H1 (cell line): ENCODE measurements at regions not wholly inside any gene's neighbourhood (a gene's known extent, or its start where the extent isn't known, plus 50 kb on each side); places are given as distances from the start of the nearest gene placed in this dataset.
A peak's percentile ranks its signal among the peaks of the same experiment; 100 is the strongest.

Source experiments
- CTCF ChIA-PET: fragments of 300-600 bp; sonication (Branson Sonifier 250); formaldehyde crosslinking; loops from one replicate; lab custom pipeline; 2021; ENCODE audit not compliant: partially characterized antibody; lab: Charles Lee
- POLR2A ChIA-PET: fragments of 300-600 bp; sonication (Branson Sonifier 250); formaldehyde crosslinking; loops from one replicate; lab custom pipeline; 2021; ENCODE audit warnings: inconsistent platforms; ENCODE audit not compliant: partially characterized antibody; lab: Charles Lee
- DNase-seq, 2 experiments: peaks; one replicate each; pipeline versions ENCODE4 v3.0.0 to v3.0.0-alpha.2; 2010 to 2022; ENCODE audit warnings: low spot score in 2 of 2, low read depth in 1 of 2, mixed read lengths in 1 of 2
- FAIRE-seq: peaks from 2 replicates; lab custom pipeline; 2011; peaks lifted over from hg19 to GRCh38; lab: Jason Lieb, UNC
- H2AFZ ChIP-seq: 2 replicates; pipeline ENCODE4 v1.8.1; 2012; ENCODE audit warnings: low read length, inconsistent platforms
- H2AK5ac ChIP-seq: 2 replicates; pipeline ENCODE4 v1.6.1; 2013; ENCODE audit warnings: low read depth, low read length
- H2BK120ac ChIP-seq: replicated peaks from 2 replicates; pipeline ENCODE3; 2013; ENCODE audit warnings: low read depth, low read length, inconsistent platforms
- H2BK12ac ChIP-seq: 2 replicates; pipeline ENCODE4 v1.6.1; 2013; ENCODE audit warnings: low read depth, low read length
- H2BK15ac ChIP-seq: 2 replicates; pipeline ENCODE4 v1.6.1; 2013; ENCODE audit warnings: low read length
- H2BK20ac ChIP-seq: 2 replicates; pipeline ENCODE4 v1.6.1; 2013; ENCODE audit warnings: low read length
- H2BK5ac ChIP-seq: 2 replicates; pipeline ENCODE4 v1.6.1; 2013; ENCODE audit warnings: low read depth, low read length
- H3K14ac ChIP-seq: 2 replicates; pipeline ENCODE4 v1.6.1; 2013; ENCODE audit warnings: inconsistent platforms; ENCODE audit not compliant: insufficient read length
- H3K18ac ChIP-seq: 2 replicates; pipeline ENCODE4 v1.6.1; 2013; ENCODE audit warnings: low read length; ENCODE audit errors: extremely low read depth
- H3K23ac ChIP-seq: 2 replicates; pipeline ENCODE4 v1.6.1; 2013; ENCODE audit warnings: inconsistent platforms; ENCODE audit not compliant: insufficient read length
- H3K23me2 ChIP-seq: 2 replicates; pipeline ENCODE4 v1.6.1; 2013; ENCODE audit warnings: low read depth, low read length
- H3K27ac ChIP-seq: 2 replicates; pipeline ENCODE4 v1.6.1; 2011; ENCODE audit warnings: low read depth, low read length, inconsistent platforms
- H3K27me3 ChIP-seq, 4 experiments: replicated peaks in 1 of 4; 1 replicate in 1 of 4; 2 replicates in 3 of 4; pipeline versions ENCODE4 v1.6.1 to v1.8.1; 2011 to 2013; ENCODE audit warnings: low read length in 3 of 4, mild to moderate bottlenecking in 3 of 4, inconsistent platforms in 2 of 4, mixed read lengths in 2 of 4, moderate library complexity in 1 of 4; ENCODE audit not compliant: control insufficient read depth in 3 of 4, insufficient read depth in 3 of 4; ENCODE audit errors: extremely low read depth in 1 of 4
- H3K36me3 ChIP-seq, 4 experiments: 2 replicates each; pipeline versions ENCODE4 v1.6.1 to v1.8.1; 2011 to 2013; ENCODE audit warnings: mild to moderate bottlenecking in 4 of 4, low read length in 3 of 4, moderate library complexity in 2 of 4, control low read depth in 1 of 4, inconsistent platforms in 1 of 4; ENCODE audit not compliant: insufficient read depth in 4 of 4, control insufficient read depth in 2 of 4
- H3K4ac ChIP-seq: replicated peaks from 2 replicates; pipeline ENCODE3; 2013; ENCODE audit warnings: low read length, low read depth, mixed read lengths, inconsistent platforms; ENCODE audit not compliant: insufficient read length
- H3K4me1 ChIP-seq, 4 experiments: replicated peaks in 1 of 4; 1 replicate in 1 of 4; 2 replicates in 3 of 4; pipeline versions ENCODE4 v1.6.1 to v1.8.1; 2011 to 2013; ENCODE audit warnings: low read length in 3 of 4, inconsistent platforms in 2 of 4, mixed read lengths in 1 of 4; ENCODE audit not compliant: insufficient read depth in 4 of 4, control insufficient read depth in 3 of 4
- H3K4me2 ChIP-seq, 2 experiments: 2 replicates each; pipeline versions ENCODE4 v1.6.1 to v1.8.1; 2011 to 2013; ENCODE audit warnings: low read depth in 2 of 2, low read length in 2 of 2, control low read depth in 1 of 2, inconsistent platforms in 1 of 2, mild to moderate bottlenecking in 1 of 2; ENCODE audit not compliant: insufficient read depth in 1 of 2
- H3K4me3 ChIP-seq, 4 experiments: fragments of 200-600, 300-600 bp in 1 of 4; sonication (generic), shearing (Covaris generic), sonication (Bioruptor Twin) in 1 of 4; 2 replicates each; pipeline versions ENCODE4 v1.5.1 to v1.8.1; 2011 to 2016; ENCODE audit warnings: low read length in 4 of 4, low read depth in 3 of 4, control low read depth in 2 of 4, inconsistent platforms in 2 of 4, mild to moderate bottlenecking in 2 of 4, mixed read lengths in 1 of 4, moderate library complexity in 1 of 4; ENCODE audit not compliant: insufficient read depth in 2 of 4; ENCODE audit errors: extremely low read depth in 1 of 4
- H3K56ac ChIP-seq: replicated peaks from 2 replicates; pipeline ENCODE3; 2013; ENCODE audit warnings: low read depth, mild to moderate bottlenecking, mixed read lengths, low read length, inconsistent platforms; ENCODE audit not compliant: insufficient read length
- H3K79me1 ChIP-seq: 2 replicates; pipeline ENCODE4 v1.6.1; 2013; ENCODE audit warnings: low read depth, low read length, control low read depth
- H3K79me2 ChIP-seq, 2 experiments: 2 replicates each; pipeline versions ENCODE4 v1.6.1 to v1.8.1; 2012 to 2013; ENCODE audit warnings: low read length in 2 of 2, mild to moderate bottlenecking in 2 of 2, inconsistent platforms in 1 of 2; ENCODE audit not compliant: insufficient read depth in 2 of 2, control insufficient read depth in 1 of 2
- H3K9ac ChIP-seq, 4 experiments: replicated peaks in 1 of 4; 1 replicate in 1 of 4; 2 replicates in 3 of 4; pipeline versions ENCODE4 v1.6.1 to v1.8.1; 2011 to 2013; ENCODE audit warnings: low read depth in 3 of 4, low read length in 3 of 4, control low read depth in 2 of 4, mild to moderate bottlenecking in 2 of 4, moderate library complexity in 2 of 4, inconsistent platforms in 1 of 4; ENCODE audit errors: extremely low read depth in 1 of 4
- H3K9me3 ChIP-seq, 2 experiments: 2 replicates each; pipeline versions ENCODE4 v1.6.1 to v1.8.1; 2012 to 2013; ENCODE audit warnings: mild to moderate bottlenecking in 2 of 2, moderate library complexity in 2 of 2, control low read depth in 1 of 2, inconsistent platforms in 1 of 2, low read depth in 1 of 2, low read length in 1 of 2, mixed read lengths in 1 of 2; ENCODE audit not compliant: insufficient read depth in 2 of 2
- H4K20me1 ChIP-seq, 2 experiments: replicated peaks in 1 of 2; 2 replicates each; pipeline versions ENCODE3 to v1.8.1; 2011 to 2013; ENCODE audit warnings: inconsistent platforms in 2 of 2, low read length in 2 of 2, mild to moderate bottlenecking in 1 of 2; ENCODE audit not compliant: insufficient read depth in 2 of 2, control insufficient read depth in 1 of 2
- H4K5ac ChIP-seq: 2 replicates; pipeline ENCODE4 v1.6.1; 2013; ENCODE audit warnings: low read length, low read depth, mixed read lengths, inconsistent platforms; ENCODE audit not compliant: insufficient read length
- H4K8ac ChIP-seq: 2 replicates; pipeline ENCODE4 v1.8.0; 2013; ENCODE audit warnings: mild to moderate bottlenecking, moderate library complexity, low read length, inconsistent platforms; ENCODE audit not compliant: insufficient read depth; ENCODE audit errors: extremely low read depth
- H4K91ac ChIP-seq: replicated peaks from 2 replicates; pipeline ENCODE3; 2013; ENCODE audit warnings: low read length, mixed read lengths, inconsistent platforms; ENCODE audit not compliant: insufficient read length
- BACH1 ChIP-seq: IDR thresholded peaks from 2 replicates; pipeline ENCODE4 v1.6.1; 2012; ENCODE audit warnings: low read length, improper control_type of control experiment
- JUND ChIP-seq: IDR thresholded peaks from 2 replicates; pipeline ENCODE4 v1.6.1; 2011; ENCODE audit warnings: mild to moderate bottlenecking, improper control_type of control experiment, low read length
- SUZ12 ChIP-seq: fragments of 200-600 bp; sonication (generic); IDR thresholded peaks from 2 replicates; pipeline ENCODE4 v1.6.1; 2012; ENCODE audit warnings: mild to moderate bottlenecking, inconsistent platforms, low read length, moderate library complexity, mixed read lengths
- WGBS, 2 experiments: shearing (Covaris generic) in 1 of 2; methylation state at CpG; one replicate each; pipeline versions ENCODE4 v1.1.6 to v1.1.7; 2013 to 2015; ENCODE audit warnings: low lambda C conversion rate in 2 of 2, mixed read lengths in 2 of 2, inconsistent platforms in 1 of 2, low coverage in 1 of 2, missing lambda C conversion rate in 1 of 2; ENCODE audit not compliant: insufficient replicate concordance in 2 of 2, insufficient coverage in 1 of 2, insufficient read length in 1 of 2; ENCODE audit errors: extremely low coverage in 1 of 2, missing lambda C conversion rate in 1 of 2; 5-methylcytosine and 5-hydroxymethylcytosine counted together

- H3K4me2 ChIP-seq: no peak overlapping the region
- no peak overlapping the region for H3K4ac ChIP-seq
- FAIRE-seq (no peak), DNase-seq (peak in 1 of 2 experiments; percentile 22)
- no peak overlapping the region for H3K9ac ChIP-seq
- H4K5ac ChIP-seq: no peak overlapping the region
- H3K9me3 ChIP-seq: 0 out of 4 replicates have a peak, but pooled peaks cover 0 to 6% of the 10 kb centered on the region in 2 experiments
- no peak overlapping the region for H2BK120ac ChIP-seq
- no peak overlapping the region for H3K18ac ChIP-seq
- no peaks in the 10 kb centered on the region for H3K79me2 ChIP-seq
- H3K79me1 ChIP-seq: no peaks in the 10 kb centered on the region
- no peak overlapping the region for H2BK15ac ChIP-seq
- no peak overlapping the region for H2BK12ac ChIP-seq
- no peaks in the 10 kb centered on the region; a peak in 1 of 7 replicates for H3K4me1 ChIP-seq
- no peak overlapping the region for H2AK5ac ChIP-seq
- H3K4me3 ChIP-seq: no peak overlapping the region
- no peak overlapping the region for H3K27ac ChIP-seq
- H4K8ac ChIP-seq: no peak overlapping the region
- CTCF ChIA-PET: interaction anchor here (1.5 to 1.8 kb wide), 3 partner anchors 31 to 127 kb away, joined by 4 to 6 read pairs (median 4); no protein-coding TSS in a partner anchor
- no peak overlapping the region for H3K56ac ChIP-seq
- H3K23ac ChIP-seq: no peak overlapping the region
- 92% methylated on average over 5 of the region's 5 CpGs; no CpG with 5 or more reads in 1 of the 2 experiments for WGBS, 2 experiments
- no peak overlapping the region for H3K14ac ChIP-seq
- no peak overlapping the region for H2BK5ac ChIP-seq
- H4K91ac ChIP-seq: no peak overlapping the region
- no peaks in the 10 kb centered on the region for H3K23me2 ChIP-seq
- H4K20me1 ChIP-seq: no peaks in the 10 kb centered on the region
- no peaks in the 10 kb centered on the region for H3K27me3 ChIP-seq
- no peaks in the 10 kb centered on the region for H3K36me3 ChIP-seq
- POLR2A ChIA-PET: no interaction called here
- H2AFZ ChIP-seq: no peak overlapping the region; the same call in 1 of the 2 replicates
- no peak overlapping the region for H2BK20ac ChIP-seq
- TF ChIP-seq JUND: no peak
- no peak for TF ChIP-seq SUZ12
- TF ChIP-seq BACH1: peak; percentile 79
Observed at GRCh38 chr21:32131960-32132359, 146.9 kb downstream of the MIS18A start.
